HepG2 (cell line): ENCODE measurements at regions not wholly inside any gene's neighbourhood (a gene's known extent, or its start where the extent isn't known, plus 50 kb on each side); places are given as distances from the start of the nearest gene placed in this dataset.
A peak's percentile ranks its signal among the peaks of the same experiment; 100 is the strongest.

Source experiments
- BCL6 ChIP-seq: IDR thresholded peaks from 2 replicates; pipeline ENCODE4 v1.6.1; 2016; ENCODE audit warnings: missing genetic modification reagents, missing compliant biosample characterization
- HES4 ChIP-seq: sonication (generic); formaldehyde crosslinking; IDR thresholded peaks from 2 replicates; pipeline ENCODE4 v1.9.0; 2021; ENCODE audit warnings: mild to moderate bottlenecking, missing genetic modification reagents, borderline replicate concordance
- KAT8 ChIP-seq: IDR thresholded peaks from 2 replicates; pipeline ENCODE4 v1.6.1; 2016; ENCODE audit warnings: missing genetic modification reagents, missing compliant biosample characterization
- MAFK ChIP-seq, 2 experiments: IDR thresholded peaks in 1 of 2; conservative IDR thresholded peaks in 1 of 2; 2 replicates each; pipeline ENCODE4 v1.6.1; 2011; ENCODE audit warnings: improper control_type of control experiment in 2 of 2, low read length in 2 of 2
- NCOA2 ChIP-seq: sonication (generic); formaldehyde crosslinking; IDR thresholded peaks from 2 replicates; pipeline ENCODE4 v1.8.0; 2022; ENCODE audit warnings: inconsistent platforms
- NR1H2 ChIP-seq: sonication (generic); formaldehyde crosslinking; IDR thresholded peaks from 2 replicates; pipeline ENCODE4 v1.8.1; 2022; ENCODE audit warnings: low read depth, missing genetic modification reagents, borderline replicate concordance
- PAXIP1 ChIP-seq: sonication (generic); formaldehyde crosslinking; conservative IDR thresholded peaks from 2 replicates; pipeline ENCODE4 v1.4.0; 2020; ENCODE audit warnings: mild to moderate bottlenecking, missing genetic modification reagents, moderate library complexity
- SOX13 ChIP-seq, 3 experiments: fragments of 450-650 bp in 1 of 3; sonication (generic) in 1 of 3; formaldehyde crosslinking in 1 of 3; IDR thresholded peaks in 2 of 3; conservative IDR thresholded peaks in 1 of 3; 2 replicates each; pipeline versions ENCODE4 v1.5.0 to v1.6.1; 2016 to 2020; ENCODE audit warnings: antibody characterized with exemption in 1 of 3, mild to moderate bottlenecking in 1 of 3, missing compliant biosample characterization in 1 of 3, missing genetic modification reagents in 1 of 3, moderate library complexity in 1 of 3
- SRF ChIP-seq: IDR thresholded peaks from 2 replicates; pipeline ENCODE4 v1.6.1; 2011; ENCODE audit warnings: mild to moderate bottlenecking, low read depth, low read length, moderate library complexity
- SRY ChIP-seq: sonication (generic); formaldehyde crosslinking; IDR thresholded peaks from 2 replicates; pipeline ENCODE4 v1.8.0; 2022; ENCODE audit warnings: mild to moderate bottlenecking, missing genetic modification reagents
- TCF7L2 ChIP-seq: IDR thresholded peaks from 2 replicates; pipeline ENCODE4 v1.6.1; 2011; ENCODE audit warnings: mild to moderate bottlenecking, low read depth, low read length, moderate library complexity
- ZNF556 ChIP-seq: sonication (generic); formaldehyde crosslinking; IDR thresholded peaks from 2 replicates; pipeline ENCODE4 v1.4.0; 2020; ENCODE audit warnings: mild to moderate bottlenecking, missing genetic modification reagents, borderline replicate concordance
- ZNF563 ChIP-seq: sonication (generic); formaldehyde crosslinking; IDR thresholded peaks from 2 replicates; pipeline ENCODE4 v1.8.0; 2022; ENCODE audit warnings: mild to moderate bottlenecking, moderate library complexity, missing genetic modification reagents
- TF ChIP-seq, protein P1 (sequence below): sonication (generic); formaldehyde crosslinking; IDR thresholded peaks from 2 replicates; pipeline ENCODE4 v1.4.0; 2020; ENCODE audit warnings: low read depth, mild to moderate bottlenecking, missing genetic modification reagents
- TF ChIP-seq, protein P2 (sequence below): sonication (generic); formaldehyde crosslinking; IDR thresholded peaks from 2 replicates; pipeline ENCODE4 v1.4.0; 2020; ENCODE audit warnings: missing genetic modification reagents
- TF ChIP-seq, protein P3 (sequence below), 2 experiments: IDR thresholded peaks; 2 replicates each; pipeline ENCODE4 v1.6.1; 2011 to 2012; ENCODE audit warnings: low read length in 2 of 2, borderline replicate concordance in 1 of 2, low read depth in 1 of 2, mild to moderate bottlenecking in 1 of 2, moderate library complexity in 1 of 2

- TF ChIP-seq TCF7L2 (no peak), KAT8 (CRISPR knock-in tag) (peak; percentile 74; the same call in 1 of the 2 replicates), BCL6 (CRISPR knock-in tag) (peak; percentile 96), PAXIP1 (peak; percentile 99), ZNF556 (CRISPR knock-in tag) (no peak), MAFK (conservative IDR thresholded peaks at IDR 0.05 in 1 of 2, IDR thresholded peaks at IDR 0.05 in 1 of 2; ENCODE audit: low read length in 2 of 2) (peak in 1 of 2 experiments; percentile 39; a peak in 1 of 4 replicates), NCOA2 (CRISPR knock-in tag) (peak; percentile 92), SRF (no peak), SOX13 (IDR thresholded peaks at IDR 0.05) (peak; percentile 11; the same call in 1 of the 2 replicates), SOX13 (CRISPR knock-in tag; conservative IDR thresholded peaks at IDR 0.05 in 1 of 2, IDR thresholded peaks at IDR 0.05 in 1 of 2) (peak in 1 of 2 experiments; percentile 93; a peak in 2 of 4 replicates), SRY (CRISPR knock-in tag) (no peak; the same call in 1 of the 2 replicates), HES4 (CRISPR knock-in tag) (no peak), NR1H2 (CRISPR knock-in tag) (no peak), ZNF563 (CRISPR knock-in tag) (peak; percentile 99)
- TF ChIP-seq, protein P1, sequence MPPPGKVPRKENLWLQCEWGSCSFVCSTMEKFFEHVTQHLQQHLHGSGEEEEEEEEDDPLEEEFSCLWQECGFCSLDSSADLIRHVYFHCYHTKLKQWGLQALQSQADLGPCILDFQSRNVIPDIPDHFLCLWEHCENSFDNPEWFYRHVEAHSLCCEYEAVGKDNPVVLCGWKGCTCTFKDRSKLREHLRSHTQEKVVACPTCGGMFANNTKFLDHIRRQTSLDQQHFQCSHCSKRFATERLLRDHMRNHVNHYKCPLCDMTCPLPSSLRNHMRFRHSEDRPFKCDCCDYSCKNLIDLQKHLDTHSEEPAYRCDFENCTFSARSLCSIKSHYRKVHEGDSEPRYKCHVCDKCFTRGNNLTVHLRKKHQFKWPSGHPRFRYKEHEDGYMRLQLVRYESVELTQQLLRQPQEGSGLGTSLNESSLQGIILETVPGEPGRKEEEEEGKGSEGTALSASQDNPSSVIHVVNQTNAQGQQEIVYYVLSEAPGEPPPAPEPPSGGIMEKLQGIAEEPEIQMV (CRISPR knock-in tag) = no peak
- TF ChIP-seq, protein P2, sequence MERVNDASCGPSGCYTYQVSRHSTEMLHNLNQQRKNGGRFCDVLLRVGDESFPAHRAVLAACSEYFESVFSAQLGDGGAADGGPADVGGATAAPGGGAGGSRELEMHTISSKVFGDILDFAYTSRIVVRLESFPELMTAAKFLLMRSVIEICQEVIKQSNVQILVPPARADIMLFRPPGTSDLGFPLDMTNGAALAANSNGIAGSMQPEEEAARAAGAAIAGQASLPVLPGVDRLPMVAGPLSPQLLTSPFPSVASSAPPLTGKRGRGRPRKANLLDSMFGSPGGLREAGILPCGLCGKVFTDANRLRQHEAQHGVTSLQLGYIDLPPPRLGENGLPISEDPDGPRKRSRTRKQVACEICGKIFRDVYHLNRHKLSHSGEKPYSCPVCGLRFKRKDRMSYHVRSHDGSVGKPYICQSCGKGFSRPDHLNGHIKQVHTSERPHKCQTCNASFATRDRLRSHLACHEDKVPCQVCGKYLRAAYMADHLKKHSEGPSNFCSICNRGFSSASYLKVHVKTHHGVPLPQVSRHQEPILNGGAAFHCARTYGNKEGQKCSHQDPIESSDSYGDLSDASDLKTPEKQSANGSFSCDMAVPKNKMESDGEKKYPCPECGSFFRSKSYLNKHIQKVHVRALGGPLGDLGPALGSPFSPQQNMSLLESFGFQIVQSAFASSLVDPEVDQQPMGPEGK (CRISPR knock-in tag) = peak; percentile 37; the same call in 1 of the 2 replicates
- TF ChIP-seq, protein P3, sequence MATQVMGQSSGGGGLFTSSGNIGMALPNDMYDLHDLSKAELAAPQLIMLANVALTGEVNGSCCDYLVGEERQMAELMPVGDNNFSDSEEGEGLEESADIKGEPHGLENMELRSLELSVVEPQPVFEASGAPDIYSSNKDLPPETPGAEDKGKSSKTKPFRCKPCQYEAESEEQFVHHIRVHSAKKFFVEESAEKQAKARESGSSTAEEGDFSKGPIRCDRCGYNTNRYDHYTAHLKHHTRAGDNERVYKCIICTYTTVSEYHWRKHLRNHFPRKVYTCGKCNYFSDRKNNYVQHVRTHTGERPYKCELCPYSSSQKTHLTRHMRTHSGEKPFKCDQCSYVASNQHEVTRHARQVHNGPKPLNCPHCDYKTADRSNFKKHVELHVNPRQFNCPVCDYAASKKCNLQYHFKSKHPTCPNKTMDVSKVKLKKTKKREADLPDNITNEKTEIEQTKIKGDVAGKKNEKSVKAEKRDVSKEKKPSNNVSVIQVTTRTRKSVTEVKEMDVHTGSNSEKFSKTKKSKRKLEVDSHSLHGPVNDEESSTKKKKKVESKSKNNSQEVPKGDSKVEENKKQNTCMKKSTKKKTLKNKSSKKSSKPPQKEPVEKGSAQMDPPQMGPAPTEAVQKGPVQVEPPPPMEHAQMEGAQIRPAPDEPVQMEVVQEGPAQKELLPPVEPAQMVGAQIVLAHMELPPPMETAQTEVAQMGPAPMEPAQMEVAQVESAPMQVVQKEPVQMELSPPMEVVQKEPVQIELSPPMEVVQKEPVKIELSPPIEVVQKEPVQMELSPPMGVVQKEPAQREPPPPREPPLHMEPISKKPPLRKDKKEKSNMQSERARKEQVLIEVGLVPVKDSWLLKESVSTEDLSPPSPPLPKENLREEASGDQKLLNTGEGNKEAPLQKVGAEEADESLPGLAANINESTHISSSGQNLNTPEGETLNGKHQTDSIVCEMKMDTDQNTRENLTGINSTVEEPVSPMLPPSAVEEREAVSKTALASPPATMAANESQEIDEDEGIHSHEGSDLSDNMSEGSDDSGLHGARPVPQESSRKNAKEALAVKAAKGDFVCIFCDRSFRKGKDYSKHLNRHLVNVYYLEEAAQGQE (IDR thresholded peaks at IDR 0.05; ENCODE audit: borderline replicate concordance in 1 of 2, low read depth in 1 of 2, low read length in 2 of 2) = peak in 1 of 2 experiments; percentile 60; a peak in 2 of 4 replicates
Observed at GRCh38 chr3:8443829-8444791, 57.5 kb upstream of the LMCD1 start (continued).
